ENCODE measurements at regions not wholly inside any gene's neighbourhood (a gene's known extent, or its start where the extent isn't known, plus 50 kb on each side); places are given as distances from the start of the nearest gene placed in this dataset.

DNA sequence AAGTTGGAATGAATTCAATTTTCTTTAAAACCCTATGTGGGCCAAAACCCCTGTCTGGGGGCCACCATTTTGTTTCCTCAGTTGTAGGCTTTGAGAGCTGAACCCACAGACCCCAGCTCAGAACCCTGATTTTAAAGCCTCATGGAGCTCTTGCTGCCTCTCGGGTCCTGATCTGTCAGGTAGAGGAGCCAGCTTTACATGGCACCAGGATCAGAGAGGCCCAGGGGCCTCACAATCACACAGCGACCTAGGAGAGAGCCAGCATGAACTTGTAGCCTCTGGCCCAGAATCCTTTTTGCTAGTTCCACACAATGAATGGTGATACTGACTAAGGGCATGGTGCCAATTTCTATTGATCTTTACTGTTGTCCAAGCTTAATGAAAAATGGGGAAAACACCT is 84.3 kb upstream of the SORCS3 start:
- Histone ChIP-seq H2BK120ac (ENCODE audit: low read depth, low read length) (no peak overlapping the region), H4K5ac (ENCODE audit: low read depth, low read length) (no peak overlapping the region), H3K9me3 (ENCODE audit: control insufficient read depth, insufficient read depth, low read length) (no peaks in the 10 kb centered on the region), H3K79me1 (ENCODE audit: low read depth in 1 of 2, low read length in 2 of 2) (no peaks in the 10 kb centered on the region), H3K27me3 (ENCODE audit: control insufficient read depth, insufficient read depth, low read length) (no peaks in the 10 kb centered on the region), H3K23ac (ENCODE audit: low read depth, low read length) (no peak overlapping the region), H3K4me2 (ENCODE audit: low read depth, low read length) (no peak overlapping the region), H3K36me3 (ENCODE audit: control insufficient read depth, insufficient read depth, low read length) (no peaks in the 10 kb centered on the region), H3K14ac (replicated peaks; ENCODE audit: low read depth, low read length) (no peak overlapping the region), H3K56ac (ENCODE audit: extremely low read depth, insufficient read depth, low read length) (no peak overlapping the region), H3K9me1 (ENCODE audit: insufficient read depth, low read length) (no peaks in the 10 kb centered on the region), H3K18ac (ENCODE audit: low read depth, low read length) (no peak overlapping the region), H3K4ac (ENCODE audit: low read depth, low read length) (no peak overlapping the region), H3K27ac (ENCODE audit: insufficient read depth, low read length) (no peak overlapping the region), H2AK9ac (replicated peaks; ENCODE audit: low read depth, low read length, poor library complexity) (no peak overlapping the region), H4K20me1 (ENCODE audit: insufficient read depth, low read length) (no peaks in the 10 kb centered on the region), H2BK5ac (ENCODE audit: low read depth, low read length, poor library complexity, severe bottlenecking) (no peak overlapping the region), H2AK5ac (ENCODE audit: low read depth, low read length) (no peak overlapping the region), H2AFZ (replicated peaks; ENCODE audit: low read length, poor library complexity) (no peak overlapping the region), H3K4me3 (ENCODE audit: insufficient read depth, low read depth, low read length) (no peak overlapping the region), H2BK20ac (ENCODE audit: low read depth, low read length) (no peak overlapping the region), H2BK15ac (ENCODE audit: low read depth, low read length) (no peak overlapping the region), H3K4me1 (ENCODE audit: control insufficient read depth, insufficient read depth, low read length) (no peaks in the 10 kb centered on the region), H4K91ac (ENCODE audit: insufficient read depth, low read depth, low read length) (no peak overlapping the region), H3K9ac (ENCODE audit: low read depth, low read length) (no peak overlapping the region), H4K8ac (ENCODE audit: low read depth in 2 of 2, low read length in 2 of 2) (no peak overlapping the region)
- dilution Hi-C loops (cut with HindIII; ENCODE audit: low sequenced_read_pairs, unreplicated experiment) = no loop called here
- ChIA-PET POLR2A (ENCODE audit: unreplicated experiment) (no interaction called here), CTCF (interaction anchor here (0.6 kb wide), 1 partner anchor 25 kb away, joined by 3 read pairs; no protein-coding TSS in a partner anchor)
- DNase-seq (no peak), ATAC-seq (ENCODE audit: low read depth) (no peak)
- intact Hi-C loops (cut with micrococcal nuclease) = no loop called here
- no CpG with 5 or more reads among the region's 2 CpGs for WGBS, 2 experiments (ENCODE audit: extremely low coverage in 2 of 2, insufficient read length in 1 of 2)
- in situ Hi-C loops (cut with MboI; ENCODE audit: low sequenced_read_pairs) = no loop called here
- no TSS peak for BruUV-seq (replicated peaks)
- TF ChIP-seq SMC3 (IDR thresholded peaks at IDR 0.05; ENCODE audit: low read depth, low read length) (no peak), MAFK (IDR thresholded peaks at IDR 0.05; ENCODE audit: low read depth, low read length) (no peak), MXI1 (IDR thresholded peaks at IDR 0.05; ENCODE audit: borderline replicate concordance, low read depth, low read length) (no peak), MAZ (IDR thresholded peaks at IDR 0.05; ENCODE audit: borderline replicate concordance, low read depth, low read length) (no peak), NFE2L2 (IDR thresholded peaks at IDR 0.05; ENCODE audit: low read depth, low read length) (no peak)
- TF ChIP-seq, protein P1, sequence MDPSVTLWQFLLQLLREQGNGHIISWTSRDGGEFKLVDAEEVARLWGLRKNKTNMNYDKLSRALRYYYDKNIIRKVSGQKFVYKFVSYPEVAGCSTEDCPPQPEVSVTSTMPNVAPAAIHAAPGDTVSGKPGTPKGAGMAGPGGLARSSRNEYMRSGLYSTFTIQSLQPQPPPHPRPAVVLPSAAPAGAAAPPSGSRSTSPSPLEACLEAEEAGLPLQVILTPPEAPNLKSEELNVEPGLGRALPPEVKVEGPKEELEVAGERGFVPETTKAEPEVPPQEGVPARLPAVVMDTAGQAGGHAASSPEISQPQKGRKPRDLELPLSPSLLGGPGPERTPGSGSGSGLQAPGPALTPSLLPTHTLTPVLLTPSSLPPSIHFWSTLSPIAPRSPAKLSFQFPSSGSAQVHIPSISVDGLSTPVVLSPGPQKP (IDR thresholded peaks at IDR 0.05; ENCODE audit: borderline replicate concordance, low read depth, low read length) = no peak
- TF ChIP-seq, protein P2, sequence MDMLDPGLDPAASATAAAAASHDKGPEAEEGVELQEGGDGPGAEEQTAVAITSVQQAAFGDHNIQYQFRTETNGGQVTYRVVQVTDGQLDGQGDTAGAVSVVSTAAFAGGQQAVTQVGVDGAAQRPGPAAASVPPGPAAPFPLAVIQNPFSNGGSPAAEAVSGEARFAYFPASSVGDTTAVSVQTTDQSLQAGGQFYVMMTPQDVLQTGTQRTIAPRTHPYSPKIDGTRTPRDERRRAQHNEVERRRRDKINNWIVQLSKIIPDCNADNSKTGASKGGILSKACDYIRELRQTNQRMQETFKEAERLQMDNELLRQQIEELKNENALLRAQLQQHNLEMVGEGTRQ (IDR thresholded peaks at IDR 0.05; ENCODE audit: low read depth, low read length) = no peak
